GM12864 (cell line): ENCODE measurements at regions not wholly inside any gene's neighbourhood (a gene's known extent, or its start where the extent isn't known, plus 50 kb on each side); places are given as distances from the start of the nearest gene placed in this dataset.

Experiments used
- DNase-seq: peaks from one replicate; pipeline ENCODE4 v3.0.0-alpha.2; 2011; ENCODE audit warnings: low read depth
- H3K4me3 ChIP-seq: 2 replicates; pipeline ENCODE4 v1.5.1; 2011; ENCODE audit warnings: mild to moderate bottlenecking, low read depth, low read length, control low read depth
- TF ChIP-seq, protein P1 (sequence below): IDR thresholded peaks from 2 replicates; pipeline ENCODE4 v1.5.1; 2011; ENCODE audit warnings: low read depth, mild to moderate bottlenecking, moderate library complexity, low read length, control low read depth, inconsistent platforms; ENCODE audit errors: missing control alignments

DNA sequence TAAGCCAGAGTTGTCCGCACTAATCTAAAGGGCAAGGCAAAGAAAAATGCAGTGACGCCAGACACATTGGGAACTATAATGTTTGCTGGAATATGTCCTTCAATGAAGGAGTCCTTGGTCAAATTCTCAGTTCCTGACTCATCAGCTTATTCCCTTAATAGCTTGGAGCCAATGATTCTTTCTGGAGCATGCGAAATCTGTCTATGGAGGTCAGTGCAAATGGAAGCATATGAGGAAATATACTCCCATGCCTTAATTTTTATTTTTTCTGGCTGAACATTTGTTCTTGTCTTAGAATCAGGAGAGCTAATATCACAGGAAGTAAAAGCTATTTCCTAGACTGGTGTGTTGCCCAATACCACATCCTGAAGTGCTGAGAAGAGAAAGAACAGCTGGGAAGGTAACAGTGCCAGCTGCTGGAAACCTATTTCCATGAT, 289.8 kb upstream of the SPRY2 start:
- no peak overlapping the region for H3K4me3 ChIP-seq
- TF ChIP-seq, protein P1, sequence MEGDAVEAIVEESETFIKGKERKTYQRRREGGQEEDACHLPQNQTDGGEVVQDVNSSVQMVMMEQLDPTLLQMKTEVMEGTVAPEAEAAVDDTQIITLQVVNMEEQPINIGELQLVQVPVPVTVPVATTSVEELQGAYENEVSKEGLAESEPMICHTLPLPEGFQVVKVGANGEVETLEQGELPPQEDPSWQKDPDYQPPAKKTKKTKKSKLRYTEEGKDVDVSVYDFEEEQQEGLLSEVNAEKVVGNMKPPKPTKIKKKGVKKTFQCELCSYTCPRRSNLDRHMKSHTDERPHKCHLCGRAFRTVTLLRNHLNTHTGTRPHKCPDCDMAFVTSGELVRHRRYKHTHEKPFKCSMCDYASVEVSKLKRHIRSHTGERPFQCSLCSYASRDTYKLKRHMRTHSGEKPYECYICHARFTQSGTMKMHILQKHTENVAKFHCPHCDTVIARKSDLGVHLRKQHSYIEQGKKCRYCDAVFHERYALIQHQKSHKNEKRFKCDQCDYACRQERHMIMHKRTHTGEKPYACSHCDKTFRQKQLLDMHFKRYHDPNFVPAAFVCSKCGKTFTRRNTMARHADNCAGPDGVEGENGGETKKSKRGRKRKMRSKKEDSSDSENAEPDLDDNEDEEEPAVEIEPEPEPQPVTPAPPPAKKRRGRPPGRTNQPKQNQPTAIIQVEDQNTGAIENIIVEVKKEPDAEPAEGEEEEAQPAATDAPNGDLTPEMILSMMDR = no peak
- no peak for DNase-seq

DNA sequence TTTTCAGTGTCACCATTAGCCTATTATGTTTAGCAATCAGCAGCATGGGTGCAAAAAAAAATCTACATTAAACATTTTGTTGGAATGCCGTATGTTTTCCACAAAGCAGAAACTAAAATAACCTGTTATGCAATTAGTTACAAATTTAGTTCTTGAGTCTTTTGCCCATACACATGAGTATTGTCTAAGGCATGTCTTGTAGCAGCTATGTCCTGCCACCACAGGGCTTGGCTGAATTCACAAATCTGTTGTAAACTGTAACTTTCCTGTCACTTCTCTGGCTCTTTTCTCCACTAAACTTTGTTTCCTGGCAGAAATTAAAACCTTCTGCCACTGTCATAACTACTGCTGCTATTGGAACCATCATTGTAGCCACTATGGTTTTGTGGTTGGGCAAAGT, 277.9 kb upstream of the SPRY2 start:
- H3K4me3 ChIP-seq = no peak overlapping the region
- DNase-seq = no peak
- TF ChIP-seq, protein P1 = no peak

GRCh38 chr13:80612804-80613203, 271.9 kb upstream of the SPRY2 start:
- H3K4me3 ChIP-seq = no peak overlapping the region
- DNase-seq = no peak
- TF ChIP-seq, protein P1 = no peak

DNA sequence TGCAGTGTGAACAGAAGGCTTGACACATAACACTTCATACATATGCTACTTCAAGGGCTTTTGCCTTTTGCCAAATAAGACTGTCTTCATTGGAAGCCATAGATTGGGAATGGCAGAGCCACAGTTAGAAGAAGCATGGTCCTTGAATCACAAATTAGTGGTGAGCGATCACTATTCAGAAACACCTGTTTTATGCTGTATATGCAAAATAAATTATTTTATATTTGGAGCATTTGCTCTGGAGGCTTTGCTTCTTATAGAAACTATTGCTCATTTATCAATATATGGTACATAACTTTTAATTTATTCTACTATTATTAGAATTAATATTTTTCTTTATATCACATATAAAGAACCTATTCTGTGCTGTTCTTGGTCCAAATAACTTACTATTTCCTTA, 270.4 kb upstream of the SPRY2 start:
- TF ChIP-seq, protein P1 = no peak
- no peak for DNase-seq
- no peak overlapping the region for H3K4me3 ChIP-seq

- TF ChIP-seq, protein P1 = no peak
- no peak overlapping the region for H3K4me3 ChIP-seq
- DNase-seq = no peak
Observed at GRCh38 chr13:80605716-80606115, 264.8 kb upstream of the SPRY2 start.

DNA sequence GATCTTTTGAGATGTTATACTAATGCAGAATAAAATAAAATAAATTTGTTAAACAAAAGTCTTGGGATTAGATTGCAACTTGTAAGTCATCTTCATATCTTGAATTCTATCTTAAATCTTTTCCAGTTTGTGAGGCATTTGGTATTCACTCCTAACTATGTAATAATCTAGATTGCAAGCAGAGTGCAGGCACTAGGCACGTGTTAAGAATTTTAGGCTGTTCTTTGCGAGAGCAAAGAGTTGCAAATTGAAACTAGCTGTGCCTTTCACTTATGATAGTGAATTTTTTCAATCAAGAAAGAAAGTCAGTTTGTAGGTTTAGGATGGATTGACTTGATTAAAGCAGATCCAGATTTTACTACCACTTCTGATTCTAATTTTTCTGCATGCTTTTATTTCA, 264.1 kb upstream of the SPRY2 start:
- H3K4me3 ChIP-seq = no peak overlapping the region

DNA sequence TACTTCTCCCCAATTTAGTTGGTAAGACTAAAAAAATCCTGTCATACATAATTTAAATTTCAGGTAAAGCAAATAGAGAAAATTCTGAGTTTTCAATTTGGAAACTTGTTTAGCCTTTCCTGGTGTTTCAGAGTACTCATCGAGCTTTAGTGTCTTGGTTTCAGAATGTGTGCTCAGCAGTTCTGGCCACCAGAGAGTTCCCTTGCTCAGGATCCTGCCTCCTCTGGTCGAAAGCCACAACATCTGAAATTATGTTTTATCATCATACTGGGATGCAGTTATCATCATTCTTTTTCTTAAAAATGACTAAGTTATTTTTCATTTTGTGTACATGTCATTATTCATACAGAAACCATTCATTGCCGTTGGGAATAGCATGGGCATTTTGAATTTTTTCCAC, 263.2 kb upstream of the SPRY2 start:
- TF ChIP-seq, protein P1 = no peak
- H3K4me3 ChIP-seq = no peak overlapping the region
- DNase-seq = no peak

More for the DNA sequence above, 264.1 kb upstream of the SPRY2 start:
- no peak for DNase-seq
- TF ChIP-seq, protein P1 = no peak
